IMR-90 (cell line): ENCODE measurements at regions not wholly inside any gene's neighbourhood (a gene's known extent, or its start where the extent isn't known, plus 50 kb on each side); places are given as distances from the start of the nearest gene placed in this dataset.
A peak's percentile ranks its signal among the peaks of the same experiment; 100 is the strongest.

Experiments used
- ATAC-seq: fragments of 200-7000 bp; cut with Tn5 transposase; 2 replicates; pipeline ENCODE4 v1.9.1; 2020; ENCODE audit warnings: low read depth, mild to moderate bottlenecking, moderate library complexity
- BruUV-seq: library from RNA; stranded (reverse); fragments of 400-500 nt; replicated peaks from 2 replicates; lab custom pipeline; 2021; lab: Mats Ljungman, UMichigan
- CTCF ChIA-PET: fragments of 300-600 bp; formaldehyde crosslinking; extraction: SDS; loops from one replicate; lab custom pipeline; 2021; ENCODE audit warnings: antibody characterized with exemption; lab: Yijun Ruan, JAX
- POLR2A ChIA-PET: fragments of 300-600 bp; sonication (Branson Sonifier 250); formaldehyde crosslinking; loops from one replicate; lab custom pipeline; 2022; ENCODE audit warnings: antibody characterized with exemption; ENCODE audit not compliant: unreplicated experiment; lab: Charles Lee
- DNase-seq: peaks from one replicate; pipeline ENCODE4 v3.0.0; 2013
- H2AFZ ChIP-seq: replicated peaks from 2 replicates; pipeline ENCODE3; 2013; ENCODE audit warnings: low read length, mild to moderate bottlenecking; ENCODE audit not compliant: poor library complexity
- H2AK5ac ChIP-seq: 2 replicates; pipeline ENCODE4 v1.6.1; 2013; ENCODE audit warnings: low read depth, low read length, inconsistent platforms
- H2AK9ac ChIP-seq: replicated peaks from 2 replicates; pipeline ENCODE3; 2013; ENCODE audit warnings: mild to moderate bottlenecking, low read depth, low read length, moderate library complexity; ENCODE audit not compliant: poor library complexity
- H2BK120ac ChIP-seq: 2 replicates; pipeline ENCODE4 v1.6.1; 2013; ENCODE audit warnings: low read depth, low read length, inconsistent platforms
- H2BK15ac ChIP-seq: 3 replicates; pipeline ENCODE4 v1.6.1; 2013; ENCODE audit warnings: low read depth, low read length, inconsistent platforms
- H2BK20ac ChIP-seq: 2 replicates; pipeline ENCODE4 v1.6.1; 2013; ENCODE audit warnings: low read depth, mild to moderate bottlenecking, inconsistent platforms, low read length, moderate library complexity
- H2BK5ac ChIP-seq: 2 replicates; pipeline ENCODE4 v1.6.1; 2013; ENCODE audit warnings: mild to moderate bottlenecking, low read depth, low read length, inconsistent platforms; ENCODE audit not compliant: poor library complexity, severe bottlenecking
- H3K14ac ChIP-seq: replicated peaks from 2 replicates; pipeline ENCODE4 v1.6.1; 2013; ENCODE audit warnings: low read depth, low read length, inconsistent platforms
- H3K18ac ChIP-seq: 2 replicates; pipeline ENCODE4 v1.6.1; 2013; ENCODE audit warnings: low read depth, low read length, control low read depth
- H3K23ac ChIP-seq: 2 replicates; pipeline ENCODE4 v1.6.1; 2013; ENCODE audit warnings: low read depth, low read length, inconsistent platforms
- H3K27ac ChIP-seq: 2 replicates; pipeline ENCODE4 v1.5.1; 2013; ENCODE audit warnings: mild to moderate bottlenecking, control low read depth, low read length; ENCODE audit not compliant: insufficient read depth
- H3K27me3 ChIP-seq: 2 replicates; pipeline ENCODE4 v1.6.1; 2013; ENCODE audit warnings: low read length; ENCODE audit not compliant: control insufficient read depth, insufficient read depth
- H3K36me3 ChIP-seq: 2 replicates; pipeline ENCODE4 v1.6.1; 2013; ENCODE audit warnings: low read length, mixed read lengths; ENCODE audit not compliant: control insufficient read depth, insufficient read depth
- H3K4ac ChIP-seq: 2 replicates; pipeline ENCODE4 v1.6.1; 2013; ENCODE audit warnings: low read depth, low read length, inconsistent platforms
- H3K4me1 ChIP-seq: 2 replicates; pipeline ENCODE4 v1.6.1; 2013; ENCODE audit warnings: low read length, mixed read lengths; ENCODE audit not compliant: control insufficient read depth, insufficient read depth
- H3K4me2 ChIP-seq: 2 replicates; pipeline ENCODE4 v1.6.1; 2013; ENCODE audit warnings: low read depth, mild to moderate bottlenecking, control low read depth, low read length, moderate library complexity
- H3K4me3 ChIP-seq: 2 replicates; pipeline ENCODE4 v1.5.1; 2013; ENCODE audit warnings: low read depth, mild to moderate bottlenecking, control low read depth, low read length, moderate library complexity; ENCODE audit not compliant: insufficient read depth
- H3K56ac ChIP-seq: 2 replicates; pipeline ENCODE4 v1.6.1; 2013; ENCODE audit warnings: low read length, inconsistent platforms; ENCODE audit not compliant: insufficient read depth; ENCODE audit errors: extremely low read depth
- H3K79me1 ChIP-seq, 2 experiments: 2 replicates each; pipeline ENCODE4 v1.6.1; 2013; ENCODE audit warnings: low read length in 2 of 2, inconsistent platforms in 1 of 2, low read depth in 1 of 2
- H3K9ac ChIP-seq: 2 replicates; pipeline ENCODE4 v1.6.1; 2013; ENCODE audit warnings: low read depth, low read length, control low read depth
- H3K9me1 ChIP-seq: 2 replicates; pipeline ENCODE4 v1.6.1; 2013; ENCODE audit warnings: low read length, inconsistent platforms; ENCODE audit not compliant: insufficient read depth
- H3K9me3 ChIP-seq: 2 replicates; pipeline ENCODE4 v1.6.1; 2013; ENCODE audit warnings: low read length; ENCODE audit not compliant: control insufficient read depth, insufficient read depth
- H4K20me1 ChIP-seq: 2 replicates; pipeline ENCODE4 v1.6.1; 2013; ENCODE audit warnings: low read length, inconsistent platforms; ENCODE audit not compliant: insufficient read depth
- H4K5ac ChIP-seq: 2 replicates; pipeline ENCODE4 v1.6.1; 2013; ENCODE audit warnings: mild to moderate bottlenecking, low read depth, low read length, control low read depth
- H4K8ac ChIP-seq, 2 experiments: 2 replicates each; pipeline ENCODE4 v1.6.1; 2013; ENCODE audit warnings: low read depth in 2 of 2, low read length in 2 of 2, control low read depth in 1 of 2, inconsistent platforms in 1 of 2
- H4K91ac ChIP-seq: 2 replicates; pipeline ENCODE4 v1.6.1; 2013; ENCODE audit warnings: low read depth, low read length, inconsistent platforms; ENCODE audit not compliant: insufficient read depth
- SMC3 ChIP-seq: fragments of 150-350 bp; IDR thresholded peaks from 2 replicates; pipeline ENCODE4 v1.6.1; 2016; ENCODE audit warnings: low read depth, mild to moderate bottlenecking, antibody characterized with exemption, low read length, moderate library complexity
- USF2 ChIP-seq: fragments of 150-350 bp; IDR thresholded peaks from 2 replicates; pipeline ENCODE4 v1.6.1; 2017; ENCODE audit warnings: mild to moderate bottlenecking, antibody characterized with exemption, low read length, low read depth
- WGBS, 2 experiments: methylation state at CpG; one replicate each; pipeline versions ENCODE4 v1.1.5 to v1.1.7; 2013; ENCODE audit warnings: missing lambda C conversion rate in 2 of 2; ENCODE audit not compliant: insufficient read length in 1 of 2; ENCODE audit errors: extremely low coverage in 2 of 2; 5-methylcytosine and 5-hydroxymethylcytosine counted together
- dilution Hi-C: fragments of 300-500 bp; cut with HindIII; formaldehyde crosslinking; loops from one replicate; pipeline ENCODE4 v1.14.3; 2018; ENCODE audit warnings: low sequenced_read_pairs; ENCODE audit not compliant: unreplicated experiment
- in situ Hi-C: fragments of 300-500 bp; cut with MboI; formaldehyde crosslinking; loops from 3 replicates; pipeline ENCODE4 v1.14.3; 2019; ENCODE audit warnings: low sequenced_read_pairs, inconsistent platforms, mixed read lengths
- intact Hi-C: fragments of 100-400 bp; cut with micrococcal nuclease; formaldehyde crosslinking; loops from 2 replicates; pipeline ENCODE4 v1.10.0; 2022

DNA sequence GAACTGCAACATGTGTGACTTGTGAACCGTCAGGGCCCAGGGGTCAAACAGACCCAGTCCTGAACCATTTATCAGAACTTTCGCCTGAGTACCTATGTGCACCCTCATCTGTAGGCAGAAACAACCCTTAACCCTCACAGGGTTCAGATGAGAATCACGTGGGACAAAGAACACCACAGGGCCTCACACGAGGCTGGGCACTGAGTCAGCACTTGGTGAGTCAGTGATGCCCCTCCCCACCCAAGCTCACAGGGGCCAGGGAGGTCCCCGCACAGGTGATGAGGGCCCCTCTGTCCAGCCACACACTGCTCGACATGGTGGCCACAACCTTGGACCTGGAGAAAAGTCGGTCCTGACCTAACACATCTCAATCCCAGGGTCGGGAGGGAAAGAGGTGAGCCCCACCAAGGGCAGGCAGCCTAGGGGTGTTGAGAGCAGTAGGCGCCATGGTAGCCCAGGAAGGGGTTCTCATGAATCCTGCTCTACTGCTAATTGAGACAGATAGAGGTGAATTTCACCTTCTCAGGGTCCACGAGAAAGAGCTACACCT, 176.4 kb downstream of the SHANK2 start:
- H4K91ac ChIP-seq, result no peak overlapping the region
- H3K4me3 ChIP-seq, result no peak overlapping the region
- H3K23ac ChIP-seq, result no peak overlapping the region
- H3K4me2 ChIP-seq, result no peak overlapping the region
- no peaks in the 10 kb centered on the region; the same call in 1 of the 2 replicates for H3K9me3 ChIP-seq
- no peak overlapping the region for H4K5ac ChIP-seq
- H4K8ac ChIP-seq, result no peak overlapping the region
- no peak overlapping the region for H3K27ac ChIP-seq
- no peak overlapping the region for H2BK120ac ChIP-seq
- H2BK20ac ChIP-seq, result no peak overlapping the region
- no peak overlapping the region for H3K18ac ChIP-seq
- H4K20me1 ChIP-seq, result no peaks in the 10 kb centered on the region
- H3K79me1 ChIP-seq, result no peaks in the 10 kb centered on the region
- peaks cover 3% of the 10 kb centered on the region; the same call in 1 of the 2 replicates for H3K36me3 ChIP-seq
- no peak for DNase-seq
- no peaks in the 10 kb centered on the region for H3K27me3 ChIP-seq
- H3K9ac ChIP-seq, result no peak overlapping the region
- H2AFZ ChIP-seq, result no peak overlapping the region
- in situ Hi-C loops (no loop called here), intact Hi-C loops (no loop called here), dilution Hi-C loops (no loop called here)
- WGBS, 2 experiments, result no CpG with 5 or more reads among the region's 10 CpGs
- ATAC-seq, result peak; percentile 23; the same call in 1 of the 2 replicates
- no peaks in the 10 kb centered on the region for H3K9me1 ChIP-seq
- H3K4ac ChIP-seq, result no peak overlapping the region
- no peak overlapping the region for H2BK15ac ChIP-seq
- no peak overlapping the region for H3K56ac ChIP-seq
- ChIA-PET POLR2A (no interaction called here), CTCF (no interaction called here)
- TF ChIP-seq SMC3 (no peak), USF2 (peak; percentile 28; the same call in 1 of the 2 replicates)
- H2BK5ac ChIP-seq, result no peak overlapping the region
- H2AK9ac ChIP-seq, result no peak overlapping the region
- no peaks in the 10 kb centered on the region for H3K4me1 ChIP-seq
- BruUV-seq, result no TSS peak
- no peak overlapping the region for H3K14ac ChIP-seq
- H2AK5ac ChIP-seq, result no peak overlapping the region
